IMR-90 (cell line): ENCODE measurements at regions not wholly inside any gene's neighbourhood (a gene's known extent, or its start where the extent isn't known, plus 50 kb on each side); places are given as distances from the start of the nearest gene placed in this dataset.

Experiments
- CEBPB ChIP-seq: IDR thresholded peaks from 2 replicates; pipeline ENCODE4 v1.6.1; 2012; ENCODE audit warnings: low read depth, low read length, improper control_type of control experiment
- ELK1 ChIP-seq: fragments of 150-350 bp; IDR thresholded peaks from 2 replicates; pipeline ENCODE4 v1.6.1; 2016; ENCODE audit warnings: low read depth, mild to moderate bottlenecking, low read length, moderate library complexity, borderline replicate concordance
- FOS ChIP-seq: fragments of 150-350 bp; IDR thresholded peaks from 2 replicates; pipeline ENCODE4 v1.6.1; 2016; ENCODE audit warnings: low read depth, low read length
- MXI1 ChIP-seq: IDR thresholded peaks from 2 replicates; pipeline ENCODE4 v1.6.1; 2012; ENCODE audit warnings: low read depth, mild to moderate bottlenecking, low read length, moderate library complexity, borderline replicate concordance
- POLR2A ChIP-seq: IDR thresholded peaks from 2 replicates; pipeline ENCODE4 v1.6.1; 2012; ENCODE audit warnings: mild to moderate bottlenecking, low read depth, low read length
- RAD21 ChIP-seq: IDR thresholded peaks from 2 replicates; pipeline ENCODE4 v1.6.1; 2012; ENCODE audit warnings: low read length, improper control_type of control experiment
- RFX5 ChIP-seq: IDR thresholded peaks from 2 replicates; pipeline ENCODE4 v1.8.0; 2012; ENCODE audit warnings: low read depth, mild to moderate bottlenecking, low read length, moderate library complexity
- SMC3 ChIP-seq: fragments of 150-350 bp; IDR thresholded peaks from 2 replicates; pipeline ENCODE4 v1.6.1; 2016; ENCODE audit warnings: low read depth, mild to moderate bottlenecking, antibody characterized with exemption, low read length, moderate library complexity
- TF ChIP-seq, protein P1 (sequence below): conservative IDR thresholded peaks from 2 replicates; pipeline ENCODE4 v1.5.1; 2012; ENCODE audit warnings: mild to moderate bottlenecking, low read depth, low read length, improper control_type of control experiment
- TF ChIP-seq, protein P2 (sequence below): fragments of 150-350 bp; IDR thresholded peaks from 2 replicates; pipeline ENCODE4 v1.6.1; 2017; ENCODE audit warnings: mild to moderate bottlenecking, antibody characterized with exemption, low read length, low read depth

DNA sequence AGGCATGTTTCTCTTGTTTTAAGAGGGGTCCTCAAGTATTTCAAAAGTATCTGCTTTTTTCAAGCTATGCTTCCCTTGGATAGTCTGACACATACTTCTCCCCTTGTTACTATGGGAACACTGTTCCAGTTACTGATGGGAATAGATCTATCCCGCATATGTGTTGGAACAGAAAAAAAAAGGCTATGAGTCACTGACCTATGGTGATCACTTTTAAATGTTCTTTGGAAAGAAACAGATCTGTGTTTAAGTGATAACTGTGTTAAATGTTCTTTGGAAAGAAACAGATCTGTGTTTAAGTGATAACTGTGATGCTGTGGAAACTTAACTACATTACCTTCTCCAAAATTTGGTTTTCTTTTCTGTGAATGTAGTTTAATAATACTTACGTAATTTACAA lies 303.2 kb downstream of the TEX13C start:
- TF ChIP-seq, protein P1, sequence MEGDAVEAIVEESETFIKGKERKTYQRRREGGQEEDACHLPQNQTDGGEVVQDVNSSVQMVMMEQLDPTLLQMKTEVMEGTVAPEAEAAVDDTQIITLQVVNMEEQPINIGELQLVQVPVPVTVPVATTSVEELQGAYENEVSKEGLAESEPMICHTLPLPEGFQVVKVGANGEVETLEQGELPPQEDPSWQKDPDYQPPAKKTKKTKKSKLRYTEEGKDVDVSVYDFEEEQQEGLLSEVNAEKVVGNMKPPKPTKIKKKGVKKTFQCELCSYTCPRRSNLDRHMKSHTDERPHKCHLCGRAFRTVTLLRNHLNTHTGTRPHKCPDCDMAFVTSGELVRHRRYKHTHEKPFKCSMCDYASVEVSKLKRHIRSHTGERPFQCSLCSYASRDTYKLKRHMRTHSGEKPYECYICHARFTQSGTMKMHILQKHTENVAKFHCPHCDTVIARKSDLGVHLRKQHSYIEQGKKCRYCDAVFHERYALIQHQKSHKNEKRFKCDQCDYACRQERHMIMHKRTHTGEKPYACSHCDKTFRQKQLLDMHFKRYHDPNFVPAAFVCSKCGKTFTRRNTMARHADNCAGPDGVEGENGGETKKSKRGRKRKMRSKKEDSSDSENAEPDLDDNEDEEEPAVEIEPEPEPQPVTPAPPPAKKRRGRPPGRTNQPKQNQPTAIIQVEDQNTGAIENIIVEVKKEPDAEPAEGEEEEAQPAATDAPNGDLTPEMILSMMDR, result no peak
- TF ChIP-seq POLR2A (no peak), RFX5 (no peak), CEBPB (no peak), RAD21 (no peak), FOS (no peak), ELK1 (no peak), SMC3 (no peak), MXI1 (no peak)
- TF ChIP-seq, protein P2, sequence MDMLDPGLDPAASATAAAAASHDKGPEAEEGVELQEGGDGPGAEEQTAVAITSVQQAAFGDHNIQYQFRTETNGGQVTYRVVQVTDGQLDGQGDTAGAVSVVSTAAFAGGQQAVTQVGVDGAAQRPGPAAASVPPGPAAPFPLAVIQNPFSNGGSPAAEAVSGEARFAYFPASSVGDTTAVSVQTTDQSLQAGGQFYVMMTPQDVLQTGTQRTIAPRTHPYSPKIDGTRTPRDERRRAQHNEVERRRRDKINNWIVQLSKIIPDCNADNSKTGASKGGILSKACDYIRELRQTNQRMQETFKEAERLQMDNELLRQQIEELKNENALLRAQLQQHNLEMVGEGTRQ, result no peak
